ENCODE measurements at regions not wholly inside any gene's neighbourhood (a gene's known extent, or its start where the extent isn't known, plus 50 kb on each side); places are given as distances from the start of the nearest gene placed in this dataset.

DNA sequence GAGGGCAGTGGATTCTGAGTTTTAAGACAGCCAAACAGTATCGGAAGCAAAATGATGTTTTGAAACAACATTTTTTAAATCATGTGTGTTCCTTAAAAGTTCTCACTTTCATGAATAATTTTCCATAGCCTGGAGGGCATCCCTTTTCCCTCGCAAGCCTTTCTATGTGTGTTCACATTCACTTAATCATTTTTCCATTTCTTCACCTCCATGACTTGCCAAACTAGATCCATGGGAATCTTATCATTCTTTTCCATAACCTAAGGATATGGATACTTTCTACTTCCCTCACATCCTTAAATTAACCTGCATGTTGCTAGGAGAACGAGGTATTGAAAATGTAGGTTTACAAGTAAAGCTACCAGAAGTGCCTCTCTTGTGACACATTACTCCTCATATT, 94.2 kb upstream of the NPVF start:
- Mint-ChIP-seq H3K9me3 (peaks cover 0 to 1% (median 0%) of the 10 kb centered on the region in 7 donors), H3K4me1 (no peaks in the 10 kb centered on the region), H3K36me3 (no peaks in the 10 kb centered on the region), H3K27me3 (peaks cover 30 to 55% (median 41%) of the 10 kb centered on the region in 3 donors), H3K27ac (no peak overlapping the region), H3K4me3 (no peak overlapping the region)
- DNase-seq (no peak), ATAC-seq (ENCODE audit: low read depth in 2 of 2) (no peak)

- ATAC-seq (ENCODE audit: low read depth in 2 of 2) = no peak
- peaks cover 28 to 43% (median 32%) of the 10 kb centered on the region in 3 donors for H3K27me3 Mint-ChIP-seq
- H3K9me3 Mint-ChIP-seq = peaks cover 0 to 2% (median 0%) of the 10 kb centered on the region in 7 donors
- H3K4me3 Mint-ChIP-seq = no peak overlapping the region
- no peaks in the 10 kb centered on the region for H3K36me3 Mint-ChIP-seq
- no peaks in the 10 kb centered on the region for H3K4me1 Mint-ChIP-seq
- H3K27ac Mint-ChIP-seq = no peak overlapping the region
- no peak for DNase-seq
Measured at GRCh38 chr7:25325186-25325757, 97.0 kb upstream of the NPVF start.

GRCh38 chr7:25326501-25327156, 98.3 kb upstream of the NPVF start:
- H3K27me3 Mint-ChIP-seq = peaks cover 20 to 39% (median 22%) of the 10 kb centered on the region in 3 donors
- no peaks in the 10 kb centered on the region for H3K4me1 Mint-ChIP-seq
- no peak overlapping the region for H3K4me3 Mint-ChIP-seq
- H3K36me3 Mint-ChIP-seq = no peaks in the 10 kb centered on the region
- no peak for ATAC-seq (ENCODE audit: low read depth in 2 of 2)
- no peak for DNase-seq
- no peak overlapping the region for H3K27ac Mint-ChIP-seq
- H3K9me3 Mint-ChIP-seq = peaks cover 0 to 2% (median 0%) of the 10 kb centered on the region in 7 donors

DNA sequence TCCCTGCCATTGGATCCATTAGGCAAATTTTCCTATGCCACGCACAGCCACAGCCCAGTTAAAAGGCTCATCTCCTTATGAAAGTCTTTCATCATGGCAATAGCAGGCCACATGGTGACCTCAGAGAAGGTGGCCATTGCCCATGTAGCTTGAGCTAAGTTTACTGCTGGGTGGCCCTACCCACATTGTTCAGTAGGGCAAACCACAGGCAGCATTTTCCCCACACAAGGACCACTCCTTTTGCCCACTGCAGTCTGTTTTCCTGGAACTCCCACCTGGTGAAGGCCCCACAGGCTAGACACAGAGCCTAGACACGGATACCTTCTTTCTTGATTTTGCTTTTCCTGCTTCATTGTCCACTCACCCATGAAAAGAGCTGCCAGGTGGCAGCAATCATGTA, 101.5 kb upstream of the NPVF start:
- Mint-ChIP-seq H3K4me3 (no peak overlapping the region), H3K27ac (no peak overlapping the region), H3K4me1 (no peaks in the 10 kb centered on the region), H3K36me3 (no peaks in the 10 kb centered on the region), H3K27me3 (peaks cover 14 to 22% (median 16%) of the 10 kb centered on the region in 3 donors), H3K9me3 (peaks cover 0 to 2% (median 0%) of the 10 kb centered on the region in 7 donors)
- no peak for ATAC-seq (ENCODE audit: low read depth in 2 of 2)
- DNase-seq = no peak

- H3K36me3 Mint-ChIP-seq = no peaks in the 10 kb centered on the region
- peaks cover 23 to 31% (median 26%) of the 10 kb centered on the region in 3 donors for H3K27me3 Mint-ChIP-seq
- DNase-seq (no peak), ATAC-seq (ENCODE audit: low read depth in 2 of 2) (no peak)
- H3K9me3 Mint-ChIP-seq = peaks cover 0 to 8% (median 2%) of the 10 kb centered on the region in 7 donors
- no peak overlapping the region for H3K4me3 Mint-ChIP-seq
- no peaks in the 10 kb centered on the region for H3K4me1 Mint-ChIP-seq
- H3K27ac Mint-ChIP-seq = no peak overlapping the region
Measured at GRCh38 chr7:25333296-25333928, 105.1 kb upstream of the NPVF start.

- no peaks in the 10 kb centered on the region for H3K4me1 Mint-ChIP-seq
- H3K36me3 Mint-ChIP-seq = no peaks in the 10 kb centered on the region
- no peak for ATAC-seq (ENCODE audit: low read depth in 2 of 2)
- no peaks in the 10 kb centered on the region for H3K9me3 Mint-ChIP-seq
- peaks cover 27 to 40% (median 34%) of the 10 kb centered on the region in 3 donors for H3K27me3 Mint-ChIP-seq
- no peak for DNase-seq
- H3K27ac Mint-ChIP-seq = peak overlapping the region in 1 of 6 donors; percentile 70
- no peak overlapping the region for H3K4me3 Mint-ChIP-seq
Measured at GRCh38 chr7:25347360-25348066, 119.2 kb upstream of the NPVF start.

DNA sequence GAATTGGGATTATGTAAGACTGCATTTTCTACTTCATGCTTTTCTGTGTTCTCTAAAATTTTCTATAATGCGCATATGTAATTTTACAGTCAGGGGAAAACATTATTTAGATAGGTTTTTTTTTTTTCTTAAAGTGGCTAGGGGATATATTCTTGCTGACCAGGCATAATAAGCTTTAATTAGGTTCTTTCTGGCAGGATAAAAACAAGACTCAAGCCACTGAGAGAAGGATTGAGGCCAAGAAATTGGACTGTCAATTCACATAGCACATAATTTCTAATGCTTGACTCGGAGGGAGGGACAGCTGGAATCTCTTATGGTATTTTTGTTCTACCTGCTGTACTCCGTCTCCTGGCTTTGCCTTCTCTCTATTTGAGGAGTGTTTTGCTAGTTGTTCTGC, 119.8 kb upstream of the NPVF start:
- Mint-ChIP-seq H3K4me3 (no peak overlapping the region), H3K27ac (no peak overlapping the region), H3K36me3 (no peaks in the 10 kb centered on the region), H3K9me3 (no peaks in the 10 kb centered on the region), H3K27me3 (peaks cover 21 to 35% (median 34%) of the 10 kb centered on the region in 3 donors), H3K4me1 (no peaks in the 10 kb centered on the region)
- DNase-seq (no peak), ATAC-seq (ENCODE audit: low read depth in 2 of 2) (no peak)

- Mint-ChIP-seq H3K27me3 (peaks cover 19 to 34% (median 30%) of the 10 kb centered on the region in 3 donors), H3K36me3 (no peaks in the 10 kb centered on the region), H3K27ac (no peak overlapping the region), H3K4me3 (no peak overlapping the region), H3K9me3 (no peaks in the 10 kb centered on the region), H3K4me1 (no peaks in the 10 kb centered on the region)
- DNase-seq = no peak
- no peak for ATAC-seq (ENCODE audit: low read depth in 2 of 2)
Measured at GRCh38 chr7:25349283-25350017, 121.2 kb upstream of the NPVF start.

- Mint-ChIP-seq H3K4me1 (no peaks in the 10 kb centered on the region), H3K27ac (no peak overlapping the region), H3K9me3 (no peaks in the 10 kb centered on the region), H3K4me3 (no peak overlapping the region), H3K27me3 (peaks cover 19 to 34% (median 30%) of the 10 kb centered on the region in 3 donors), H3K36me3 (no peaks in the 10 kb centered on the region)
- ATAC-seq (ENCODE audit: low read depth in 2 of 2) (no peak), DNase-seq (no peak)
Measured at GRCh38 chr7:25350041-25350440, 121.8 kb upstream of the NPVF start.

- H3K27ac Mint-ChIP-seq = no peak overlapping the region
- DNase-seq (no peak), ATAC-seq (ENCODE audit: low read depth in 2 of 2) (no peak)
- no peak overlapping the region for H3K4me3 Mint-ChIP-seq
- H3K9me3 Mint-ChIP-seq = no peaks in the 10 kb centered on the region
- no peaks in the 10 kb centered on the region for H3K36me3 Mint-ChIP-seq
- H3K27me3 Mint-ChIP-seq = peaks cover 19 to 31% (median 30%) of the 10 kb centered on the region in 3 donors
- H3K4me1 Mint-ChIP-seq = no peaks in the 10 kb centered on the region
Measured at GRCh38 chr7:25351761-25352160, 123.5 kb upstream of the NPVF start.

DNA sequence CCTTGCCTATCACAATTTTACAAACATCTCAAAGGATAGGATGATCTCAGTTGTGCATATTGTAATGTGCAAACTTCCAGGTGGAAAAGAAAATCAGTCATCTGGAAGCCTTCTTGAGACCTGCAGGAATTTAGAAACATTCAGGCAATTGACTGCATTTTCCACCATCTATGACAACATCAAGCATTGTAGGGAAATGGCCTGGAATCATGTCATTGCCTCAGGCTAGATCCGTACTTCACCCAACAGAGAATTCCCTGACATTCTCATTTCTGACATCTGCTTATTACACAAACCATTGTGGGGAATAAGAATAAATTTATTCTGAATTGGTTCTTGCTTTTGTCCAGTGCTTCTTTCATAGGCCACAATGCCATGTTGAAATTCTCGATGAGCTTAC, 124.9 kb upstream of the NPVF start:
- no peaks in the 10 kb centered on the region for H3K9me3 Mint-ChIP-seq
- H3K27me3 Mint-ChIP-seq = peaks cover 18 to 26% (median 23%) of the 10 kb centered on the region in 3 donors
- no peak overlapping the region for H3K27ac Mint-ChIP-seq
- DNase-seq (no peak), ATAC-seq (ENCODE audit: low read depth in 2 of 2) (no peak)
- H3K4me3 Mint-ChIP-seq = no peak overlapping the region
- no peaks in the 10 kb centered on the region for H3K4me1 Mint-ChIP-seq
- H3K36me3 Mint-ChIP-seq = no peaks in the 10 kb centered on the region

GRCh38 chr7:25353732-25354131, 125.4 kb upstream of the NPVF start:
- Mint-ChIP-seq H3K4me1 (no peaks in the 10 kb centered on the region), H3K4me3 (no peak overlapping the region), H3K27ac (no peak overlapping the region), H3K36me3 (no peaks in the 10 kb centered on the region), H3K27me3 (peaks cover 22 to 27% (median 24%) of the 10 kb centered on the region in 3 donors), H3K9me3 (no peaks in the 10 kb centered on the region)
- DNase-seq (no peak), ATAC-seq (ENCODE audit: low read depth in 2 of 2) (no peak)

DNA sequence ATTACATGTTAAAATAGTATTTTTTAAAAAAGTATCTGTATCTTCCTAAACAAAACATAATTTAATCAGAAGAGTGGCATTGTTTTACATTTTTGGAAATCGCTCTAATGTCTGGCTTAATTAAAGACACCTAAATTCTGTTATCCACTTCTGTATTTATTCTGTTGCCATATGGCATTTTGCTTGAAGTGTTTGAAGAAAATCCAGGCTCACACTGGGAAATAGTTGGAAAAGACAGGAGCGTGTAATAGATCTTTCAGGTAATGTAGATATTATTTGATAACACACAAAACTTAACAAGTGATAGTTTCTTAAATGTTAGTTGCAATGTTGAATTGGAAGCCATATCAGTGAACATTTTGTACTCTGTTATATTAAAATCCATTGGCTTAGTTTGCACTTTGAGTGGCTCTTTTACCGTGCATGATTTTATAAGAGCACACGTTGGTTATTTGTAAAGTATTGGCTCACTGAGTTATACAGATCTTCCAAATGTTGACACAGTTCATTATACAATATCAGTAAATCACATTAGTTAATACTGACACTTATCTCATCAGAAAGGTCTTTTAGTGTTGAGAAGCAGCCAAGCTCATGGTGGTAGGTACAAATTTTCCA, 128.4 kb upstream of the NPVF start:
- Mint-ChIP-seq H3K27me3 (peaks cover 11 to 23% (median 20%) of the 10 kb centered on the region in 3 donors), H3K36me3 (no peaks in the 10 kb centered on the region), H3K4me3 (no peak overlapping the region), H3K9me3 (no peaks in the 10 kb centered on the region), H3K27ac (no peak overlapping the region), H3K4me1 (no peaks in the 10 kb centered on the region)
- DNase-seq (no peak), ATAC-seq (ENCODE audit: low read depth in 2 of 2) (no peak)

Data from naive B cell (primary cell).